Fibroblast of villous mesenchyme (primary cell): ENCODE measurements at regions not wholly inside any gene's neighbourhood (a gene's known extent, or its start where the extent isn't known, plus 50 kb on each side); places are given as distances from the start of the nearest gene placed in this dataset.

ENCODE experiments used
- DNase-seq: peaks from one replicate; pipeline ENCODE4 v3.0.0-alpha.2; 2010; ENCODE audit warnings: low read depth
- H3K4me3 ChIP-seq: 2 replicates; pipeline ENCODE4 v1.5.1; 2011; ENCODE audit warnings: low read depth, mild to moderate bottlenecking, low read length
- CTCF ChIP-seq: IDR thresholded peaks from 2 replicates; pipeline ENCODE4 v1.5.1; 2012; ENCODE audit warnings: low read depth, mild to moderate bottlenecking, low read length; ENCODE audit not compliant: insufficient read depth

- no peak for TF ChIP-seq CTCF
- no peak overlapping the region for H3K4me3 ChIP-seq
- DNase-seq: no peak
Measured at GRCh38 chr16:48824271-48824670, 214.3 kb upstream of the N4BP1 start.

- TF ChIP-seq CTCF: no peak
- no peak for DNase-seq
- no peak overlapping the region for H3K4me3 ChIP-seq
Measured at GRCh38 chr16:48822431-48822830, 212.5 kb upstream of the N4BP1 start.

GRCh38 chr16:48820379-48820778 lies 210.4 kb upstream of the N4BP1 start:
- H3K4me3 ChIP-seq: no peak overlapping the region
- TF ChIP-seq CTCF: no peak
- DNase-seq: no peak

GRCh38 chr16:48818257-48818656 lies 208.3 kb upstream of the N4BP1 start:
- DNase-seq: no peak
- no peak for TF ChIP-seq CTCF
- no peak overlapping the region for H3K4me3 ChIP-seq

- DNase-seq: no peak
- no peak overlapping the region for H3K4me3 ChIP-seq
- no peak for TF ChIP-seq CTCF
Measured at GRCh38 chr16:48817032-48817431, 207.1 kb upstream of the N4BP1 start.

- no peak for DNase-seq
Measured at GRCh38 chr16:48816393-48816792, 206.4 kb upstream of the N4BP1 start.

More at GRCh38 chr16:48816393-48816792, 206.4 kb upstream of the N4BP1 start:
- no peak overlapping the region for H3K4me3 ChIP-seq
- no peak for TF ChIP-seq CTCF
